IMR-90 (cell line): ENCODE measurements at regions not wholly inside any gene's neighbourhood (a gene's known extent, or its start where the extent isn't known, plus 50 kb on each side); places are given as distances from the start of the nearest gene placed in this dataset.

ENCODE experiments used
- ATAC-seq: fragments of 200-7000 bp; cut with Tn5 transposase; 2 replicates; pipeline ENCODE4 v1.9.1; 2020; ENCODE audit warnings: low read depth, mild to moderate bottlenecking, moderate library complexity
- BruUV-seq: library from RNA; stranded (reverse); fragments of 400-500 nt; replicated peaks from 2 replicates; lab custom pipeline; 2021; lab: Mats Ljungman, UMichigan
- CTCF ChIA-PET: fragments of 300-600 bp; formaldehyde crosslinking; extraction: SDS; loops from one replicate; lab custom pipeline; 2021; ENCODE audit warnings: antibody characterized with exemption; lab: Yijun Ruan, JAX
- POLR2A ChIA-PET: fragments of 300-600 bp; sonication (Branson Sonifier 250); formaldehyde crosslinking; loops from one replicate; lab custom pipeline; 2022; ENCODE audit warnings: antibody characterized with exemption; ENCODE audit not compliant: unreplicated experiment; lab: Charles Lee
- DNase-seq: peaks from one replicate; pipeline ENCODE4 v3.0.0; 2013
- H2AFZ ChIP-seq: replicated peaks from 2 replicates; pipeline ENCODE3; 2013; ENCODE audit warnings: low read length, mild to moderate bottlenecking; ENCODE audit not compliant: poor library complexity
- H2AK5ac ChIP-seq: 2 replicates; pipeline ENCODE4 v1.6.1; 2013; ENCODE audit warnings: low read depth, low read length, inconsistent platforms
- H2AK9ac ChIP-seq: replicated peaks from 2 replicates; pipeline ENCODE3; 2013; ENCODE audit warnings: mild to moderate bottlenecking, low read depth, low read length, moderate library complexity; ENCODE audit not compliant: poor library complexity
- H2BK120ac ChIP-seq: 2 replicates; pipeline ENCODE4 v1.6.1; 2013; ENCODE audit warnings: low read depth, low read length, inconsistent platforms
- H2BK15ac ChIP-seq: 3 replicates; pipeline ENCODE4 v1.6.1; 2013; ENCODE audit warnings: low read depth, low read length, inconsistent platforms
- H2BK20ac ChIP-seq: 2 replicates; pipeline ENCODE4 v1.6.1; 2013; ENCODE audit warnings: low read depth, mild to moderate bottlenecking, inconsistent platforms, low read length, moderate library complexity
- H2BK5ac ChIP-seq: 2 replicates; pipeline ENCODE4 v1.6.1; 2013; ENCODE audit warnings: mild to moderate bottlenecking, low read depth, low read length, inconsistent platforms; ENCODE audit not compliant: poor library complexity, severe bottlenecking
- H3K14ac ChIP-seq: replicated peaks from 2 replicates; pipeline ENCODE4 v1.6.1; 2013; ENCODE audit warnings: low read depth, low read length, inconsistent platforms
- H3K18ac ChIP-seq: 2 replicates; pipeline ENCODE4 v1.6.1; 2013; ENCODE audit warnings: low read depth, low read length, control low read depth
- H3K23ac ChIP-seq: 2 replicates; pipeline ENCODE4 v1.6.1; 2013; ENCODE audit warnings: low read depth, low read length, inconsistent platforms
- H3K27ac ChIP-seq: 2 replicates; pipeline ENCODE4 v1.5.1; 2013; ENCODE audit warnings: mild to moderate bottlenecking, control low read depth, low read length; ENCODE audit not compliant: insufficient read depth
- H3K27me3 ChIP-seq: 2 replicates; pipeline ENCODE4 v1.6.1; 2013; ENCODE audit warnings: low read length; ENCODE audit not compliant: control insufficient read depth, insufficient read depth
- H3K36me3 ChIP-seq: 2 replicates; pipeline ENCODE4 v1.6.1; 2013; ENCODE audit warnings: low read length, mixed read lengths; ENCODE audit not compliant: control insufficient read depth, insufficient read depth
- H3K4ac ChIP-seq: 2 replicates; pipeline ENCODE4 v1.6.1; 2013; ENCODE audit warnings: low read depth, low read length, inconsistent platforms
- H3K4me1 ChIP-seq: 2 replicates; pipeline ENCODE4 v1.6.1; 2013; ENCODE audit warnings: low read length, mixed read lengths; ENCODE audit not compliant: control insufficient read depth, insufficient read depth
- H3K4me2 ChIP-seq: 2 replicates; pipeline ENCODE4 v1.6.1; 2013; ENCODE audit warnings: low read depth, mild to moderate bottlenecking, control low read depth, low read length, moderate library complexity
- H3K4me3 ChIP-seq: 2 replicates; pipeline ENCODE4 v1.5.1; 2013; ENCODE audit warnings: low read depth, mild to moderate bottlenecking, control low read depth, low read length, moderate library complexity; ENCODE audit not compliant: insufficient read depth
- H3K56ac ChIP-seq: 2 replicates; pipeline ENCODE4 v1.6.1; 2013; ENCODE audit warnings: low read length, inconsistent platforms; ENCODE audit not compliant: insufficient read depth; ENCODE audit errors: extremely low read depth
- H3K79me1 ChIP-seq, 2 experiments: 2 replicates each; pipeline ENCODE4 v1.6.1; 2013; ENCODE audit warnings: low read length in 2 of 2, inconsistent platforms in 1 of 2, low read depth in 1 of 2
- H3K9ac ChIP-seq: 2 replicates; pipeline ENCODE4 v1.6.1; 2013; ENCODE audit warnings: low read depth, low read length, control low read depth
- H3K9me1 ChIP-seq: 2 replicates; pipeline ENCODE4 v1.6.1; 2013; ENCODE audit warnings: low read length, inconsistent platforms; ENCODE audit not compliant: insufficient read depth
- H3K9me3 ChIP-seq: 2 replicates; pipeline ENCODE4 v1.6.1; 2013; ENCODE audit warnings: low read length; ENCODE audit not compliant: control insufficient read depth, insufficient read depth
- H4K20me1 ChIP-seq: 2 replicates; pipeline ENCODE4 v1.6.1; 2013; ENCODE audit warnings: low read length, inconsistent platforms; ENCODE audit not compliant: insufficient read depth
- H4K5ac ChIP-seq: 2 replicates; pipeline ENCODE4 v1.6.1; 2013; ENCODE audit warnings: mild to moderate bottlenecking, low read depth, low read length, control low read depth
- H4K8ac ChIP-seq, 2 experiments: 2 replicates each; pipeline ENCODE4 v1.6.1; 2013; ENCODE audit warnings: low read depth in 2 of 2, low read length in 2 of 2, control low read depth in 1 of 2, inconsistent platforms in 1 of 2
- H4K91ac ChIP-seq: 2 replicates; pipeline ENCODE4 v1.6.1; 2013; ENCODE audit warnings: low read depth, low read length, inconsistent platforms; ENCODE audit not compliant: insufficient read depth
- BHLHE40 ChIP-seq: fragments of 150-350 bp; IDR thresholded peaks from 2 replicates; pipeline ENCODE4 v1.6.1; 2016; ENCODE audit warnings: mild to moderate bottlenecking, low read depth, low read length
- CEBPB ChIP-seq: IDR thresholded peaks from 2 replicates; pipeline ENCODE4 v1.6.1; 2012; ENCODE audit warnings: low read depth, low read length, improper control_type of control experiment
- CHD1 ChIP-seq: IDR thresholded peaks from 2 replicates; pipeline ENCODE4 v1.6.1; 2012; ENCODE audit warnings: low read depth, low read length, improper control_type of control experiment
- ELK1 ChIP-seq: fragments of 150-350 bp; IDR thresholded peaks from 2 replicates; pipeline ENCODE4 v1.6.1; 2016; ENCODE audit warnings: low read depth, mild to moderate bottlenecking, low read length, moderate library complexity, borderline replicate concordance
- FOS ChIP-seq: fragments of 150-350 bp; IDR thresholded peaks from 2 replicates; pipeline ENCODE4 v1.6.1; 2016; ENCODE audit warnings: low read depth, low read length
- MAFK ChIP-seq: IDR thresholded peaks from 2 replicates; pipeline ENCODE4 v1.6.1; 2012; ENCODE audit warnings: low read depth, low read length, improper control_type of control experiment
- MAZ ChIP-seq: IDR thresholded peaks from 2 replicates; pipeline ENCODE4 v1.6.1; 2012; ENCODE audit warnings: low read depth, mild to moderate bottlenecking, low read length, improper control_type of control experiment, moderate library complexity, borderline replicate concordance
- MXI1 ChIP-seq: IDR thresholded peaks from 2 replicates; pipeline ENCODE4 v1.6.1; 2012; ENCODE audit warnings: low read depth, mild to moderate bottlenecking, low read length, moderate library complexity, borderline replicate concordance
- NFE2L2 ChIP-seq: fragments of 150-350 bp; IDR thresholded peaks from 2 replicates; pipeline ENCODE4 v1.6.1; 2016; ENCODE audit warnings: low read depth, mild to moderate bottlenecking, low read length
- POLR2A ChIP-seq: IDR thresholded peaks from 2 replicates; pipeline ENCODE4 v1.6.1; 2012; ENCODE audit warnings: mild to moderate bottlenecking, low read depth, low read length
- RAD21 ChIP-seq: IDR thresholded peaks from 2 replicates; pipeline ENCODE4 v1.6.1; 2012; ENCODE audit warnings: low read length, improper control_type of control experiment
- RCOR1 ChIP-seq: IDR thresholded peaks from 2 replicates; pipeline ENCODE4 v1.6.1; 2012; ENCODE audit warnings: mild to moderate bottlenecking, low read length, improper control_type of control experiment; ENCODE audit not compliant: insufficient replicate concordance
- RFX5 ChIP-seq: IDR thresholded peaks from 2 replicates; pipeline ENCODE4 v1.8.0; 2012; ENCODE audit warnings: low read depth, mild to moderate bottlenecking, low read length, moderate library complexity
- SMC3 ChIP-seq: fragments of 150-350 bp; IDR thresholded peaks from 2 replicates; pipeline ENCODE4 v1.6.1; 2016; ENCODE audit warnings: low read depth, mild to moderate bottlenecking, antibody characterized with exemption, low read length, moderate library complexity
- WGBS, 2 experiments: methylation state at CpG; one replicate each; pipeline versions ENCODE4 v1.1.5 to v1.1.7; 2013; ENCODE audit warnings: missing lambda C conversion rate in 2 of 2; ENCODE audit not compliant: insufficient read length in 1 of 2; ENCODE audit errors: extremely low coverage in 2 of 2; 5-methylcytosine and 5-hydroxymethylcytosine counted together
- dilution Hi-C: fragments of 300-500 bp; cut with HindIII; formaldehyde crosslinking; loops from one replicate; pipeline ENCODE4 v1.14.3; 2018; ENCODE audit warnings: low sequenced_read_pairs; ENCODE audit not compliant: unreplicated experiment
- in situ Hi-C: fragments of 300-500 bp; cut with MboI; formaldehyde crosslinking; loops from 3 replicates; pipeline ENCODE4 v1.14.3; 2019; ENCODE audit warnings: low sequenced_read_pairs, inconsistent platforms, mixed read lengths
- intact Hi-C: fragments of 100-400 bp; cut with micrococcal nuclease; formaldehyde crosslinking; loops from 2 replicates; pipeline ENCODE4 v1.10.0; 2022
- TF ChIP-seq, protein P1 (sequence below): conservative IDR thresholded peaks from 2 replicates; pipeline ENCODE4 v1.5.1; 2012; ENCODE audit warnings: mild to moderate bottlenecking, low read depth, low read length, improper control_type of control experiment
- TF ChIP-seq, protein P2 (sequence below): fragments of 150-350 bp; IDR thresholded peaks from 2 replicates; pipeline ENCODE4 v1.6.1; 2017; ENCODE audit warnings: mild to moderate bottlenecking, antibody characterized with exemption, low read length, low read depth

DNA sequence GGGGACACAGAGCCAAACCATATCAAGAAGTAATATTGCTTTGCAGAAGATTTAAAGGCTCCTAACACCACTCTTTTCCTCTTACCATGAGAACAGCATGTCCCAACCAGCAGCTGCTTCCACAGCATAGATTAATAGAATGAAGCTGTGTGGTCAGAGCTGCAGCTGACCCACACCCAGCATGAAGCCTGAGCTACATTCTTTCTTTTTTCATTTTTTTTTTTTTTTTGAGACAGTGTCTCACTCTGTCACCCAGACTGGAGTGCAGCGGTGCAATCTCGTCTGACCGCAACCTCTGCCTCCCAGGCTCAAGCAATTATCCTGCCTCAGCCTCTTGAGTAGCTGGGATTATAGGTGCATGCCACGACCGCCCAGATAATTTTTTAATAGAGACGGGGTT, 289.8 kb downstream of the RAD51AP2 start:
- dilution Hi-C loops (no loop called here), in situ Hi-C loops (no loop called here), intact Hi-C loops (no loop called here)
- H2BK15ac ChIP-seq: no peak overlapping the region
- H3K14ac ChIP-seq: no peak overlapping the region
- H3K27ac ChIP-seq: no peak overlapping the region
- H3K56ac ChIP-seq: no peak overlapping the region
- H3K23ac ChIP-seq: no peak overlapping the region
- no peak overlapping the region for H3K4me2 ChIP-seq
- no TSS peak for BruUV-seq
- no peak overlapping the region for H4K8ac ChIP-seq
- H2AFZ ChIP-seq: no peak overlapping the region
- H3K18ac ChIP-seq: no peak overlapping the region
- no peak overlapping the region for H2BK20ac ChIP-seq
- TF ChIP-seq CHD1: no peak
- TF ChIP-seq MAZ: no peak
- TF ChIP-seq CEBPB: no peak
- TF ChIP-seq BHLHE40: no peak
- no peak for TF ChIP-seq RCOR1
- no peak for TF ChIP-seq POLR2A
- no peak for TF ChIP-seq ELK1
- TF ChIP-seq RFX5: no peak
- no peak for TF ChIP-seq NFE2L2
- TF ChIP-seq, protein P1, sequence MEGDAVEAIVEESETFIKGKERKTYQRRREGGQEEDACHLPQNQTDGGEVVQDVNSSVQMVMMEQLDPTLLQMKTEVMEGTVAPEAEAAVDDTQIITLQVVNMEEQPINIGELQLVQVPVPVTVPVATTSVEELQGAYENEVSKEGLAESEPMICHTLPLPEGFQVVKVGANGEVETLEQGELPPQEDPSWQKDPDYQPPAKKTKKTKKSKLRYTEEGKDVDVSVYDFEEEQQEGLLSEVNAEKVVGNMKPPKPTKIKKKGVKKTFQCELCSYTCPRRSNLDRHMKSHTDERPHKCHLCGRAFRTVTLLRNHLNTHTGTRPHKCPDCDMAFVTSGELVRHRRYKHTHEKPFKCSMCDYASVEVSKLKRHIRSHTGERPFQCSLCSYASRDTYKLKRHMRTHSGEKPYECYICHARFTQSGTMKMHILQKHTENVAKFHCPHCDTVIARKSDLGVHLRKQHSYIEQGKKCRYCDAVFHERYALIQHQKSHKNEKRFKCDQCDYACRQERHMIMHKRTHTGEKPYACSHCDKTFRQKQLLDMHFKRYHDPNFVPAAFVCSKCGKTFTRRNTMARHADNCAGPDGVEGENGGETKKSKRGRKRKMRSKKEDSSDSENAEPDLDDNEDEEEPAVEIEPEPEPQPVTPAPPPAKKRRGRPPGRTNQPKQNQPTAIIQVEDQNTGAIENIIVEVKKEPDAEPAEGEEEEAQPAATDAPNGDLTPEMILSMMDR: no peak
- no peak for TF ChIP-seq MAFK
- no peak for TF ChIP-seq RAD21
- TF ChIP-seq FOS: no peak
- TF ChIP-seq, protein P2, sequence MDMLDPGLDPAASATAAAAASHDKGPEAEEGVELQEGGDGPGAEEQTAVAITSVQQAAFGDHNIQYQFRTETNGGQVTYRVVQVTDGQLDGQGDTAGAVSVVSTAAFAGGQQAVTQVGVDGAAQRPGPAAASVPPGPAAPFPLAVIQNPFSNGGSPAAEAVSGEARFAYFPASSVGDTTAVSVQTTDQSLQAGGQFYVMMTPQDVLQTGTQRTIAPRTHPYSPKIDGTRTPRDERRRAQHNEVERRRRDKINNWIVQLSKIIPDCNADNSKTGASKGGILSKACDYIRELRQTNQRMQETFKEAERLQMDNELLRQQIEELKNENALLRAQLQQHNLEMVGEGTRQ: no peak
- TF ChIP-seq SMC3: no peak
- TF ChIP-seq MXI1: no peak
- no peak overlapping the region for H3K9ac ChIP-seq
- H2BK5ac ChIP-seq: no peak overlapping the region
- no peak for DNase-seq
- ChIA-PET CTCF (interaction anchor here (0.6 kb wide), 1 partner anchor 14 kb away, joined by 5 read pairs; no protein-coding TSS in a partner anchor), POLR2A (no interaction called here)
- ATAC-seq: no peak
- no peak overlapping the region for H2AK9ac ChIP-seq
- no peaks in the 10 kb centered on the region for H4K20me1 ChIP-seq
- no peaks in the 10 kb centered on the region for H3K79me1 ChIP-seq
- no peaks in the 10 kb centered on the region for H3K9me3 ChIP-seq
- no peak overlapping the region for H4K5ac ChIP-seq
- H2AK5ac ChIP-seq: no peak overlapping the region
- no peak overlapping the region for H3K4me3 ChIP-seq
- no peak overlapping the region for H3K4ac ChIP-seq
- 54% methylated on average over 3 of the region's 6 CpGs; no CpG with 5 or more reads in 1 of the 2 experiments for WGBS, 2 experiments
- H2BK120ac ChIP-seq: no peak overlapping the region
- no peaks in the 10 kb centered on the region for H3K9me1 ChIP-seq
- no peak overlapping the region for H4K91ac ChIP-seq
- H3K4me1 ChIP-seq: no peaks in the 10 kb centered on the region
- no peaks in the 10 kb centered on the region for H3K36me3 ChIP-seq
- H3K27me3 ChIP-seq: no peaks in the 10 kb centered on the region
